OCI-LY1 (cell line): ENCODE measurements at regions not wholly inside any gene's neighbourhood (a gene's known extent, or its start where the extent isn't known, plus 50 kb on each side); places are given as distances from the start of the nearest gene placed in this dataset.
"Not testable (repeated sequence)": the region's sequence is repeated elsewhere in the genome, so short reads cannot be mapped to it uniquely, and the experiment has no call there.

Experiments used
- H2AFZ ChIP-seq: fragments of 200-600 bp; sonication (generic), shearing (Covaris generic); 2 replicates; pipeline ENCODE4 v1.6.0; 2014; ENCODE audit warnings: antibody characterized with exemption, mild to moderate bottlenecking, low read length
- H3F3A ChIP-seq: fragments of 200-600 bp; sonication (generic), shearing (Covaris generic); 2 replicates; pipeline ENCODE4 v1.6.0; 2014; ENCODE audit warnings: mild to moderate bottlenecking, antibody characterized with exemption, low read length, moderate library complexity; ENCODE audit not compliant: insufficient read depth
- H3K27ac ChIP-seq: fragments of 200-600 bp; sonication (generic); 2 replicates; pipeline ENCODE4 v1.5.1; 2014; ENCODE audit warnings: low read length, mixed run types, mild to moderate bottlenecking, low read depth; ENCODE audit not compliant: poor library complexity, severe bottlenecking
- H3K27me3 ChIP-seq: fragments of 200-600 bp; sonication (generic); 2 replicates; pipeline ENCODE4 v1.6.0; 2014; ENCODE audit warnings: antibody characterized with exemption, mild to moderate bottlenecking, low read length, moderate library complexity; ENCODE audit not compliant: insufficient read depth
- H3K36me3 ChIP-seq: fragments of 200-600 bp; sonication (generic); 2 replicates; pipeline ENCODE4 v1.6.1; 2014; ENCODE audit warnings: mild to moderate bottlenecking, antibody characterized with exemption, low read length, moderate library complexity, mixed read lengths; ENCODE audit not compliant: insufficient read depth
- H3K4me1 ChIP-seq: fragments of 200-600 bp; sonication (generic); 2 replicates; pipeline ENCODE4 v1.5.1; 2014; ENCODE audit warnings: mild to moderate bottlenecking, low read length, moderate library complexity; ENCODE audit not compliant: insufficient read depth, severe bottlenecking
- H3K4me2 ChIP-seq: fragments of 200-600 bp; sonication (generic), shearing (Covaris generic); 2 replicates; pipeline ENCODE4 v1.6.1; 2014; ENCODE audit warnings: low read length
- H3K4me3 ChIP-seq: fragments of 200-600 bp; sonication (generic); 2 replicates; pipeline ENCODE4 v1.5.1; 2014; ENCODE audit warnings: low read length, low read depth, mild to moderate bottlenecking, mixed read lengths; ENCODE audit not compliant: poor library complexity, severe bottlenecking
- H3K79me2 ChIP-seq: fragments of 200-600 bp; shearing (Covaris generic); 2 replicates; pipeline ENCODE4 v1.6.1; 2016; ENCODE audit warnings: mixed run types, low read length, mixed read lengths; ENCODE audit not compliant: insufficient read depth
- H3K9ac ChIP-seq: fragments of 200-600 bp; sonication (generic), shearing (Covaris generic); 2 replicates; pipeline ENCODE4 v1.6.1; 2014; ENCODE audit warnings: mild to moderate bottlenecking, low read length, mixed read lengths
- H3K9me2 ChIP-seq: fragments of 200-600 bp; sonication (generic), shearing (Covaris generic); 2 replicates; pipeline ENCODE4 v1.6.1; 2014; ENCODE audit warnings: low read depth, mild to moderate bottlenecking, low read length, mixed read lengths
- H3K9me3 ChIP-seq: fragments of 200-600 bp; shearing (Covaris generic); 2 replicates; pipeline ENCODE4 v1.6.1; 2014; ENCODE audit warnings: low read length, mixed read lengths
- H4K20me1 ChIP-seq: fragments of 200-600 bp; sonication (generic), shearing (Covaris generic); 2 replicates; pipeline ENCODE4 v1.6.0; 2016; ENCODE audit warnings: mild to moderate bottlenecking, low read length; ENCODE audit not compliant: insufficient read depth
- CTCF ChIP-seq: fragments of 200-600 bp; sonication (generic), shearing (Covaris generic); IDR thresholded peaks from 2 replicates; pipeline ENCODE4 v1.5.1; 2017; ENCODE audit warnings: mild to moderate bottlenecking, antibody characterized with exemption, low read length, moderate library complexity, mixed read lengths
- EZH2 ChIP-seq: fragments of 200-600 bp; sonication (generic), shearing (Covaris generic); IDR thresholded peaks from 2 replicates; pipeline ENCODE4 v1.8.0; 2017; ENCODE audit warnings: borderline replicate concordance, mixed run types, mild to moderate bottlenecking, antibody characterized with exemption, low read length, moderate library complexity, mixed read lengths

- no peak overlapping the region for H3K27ac ChIP-seq
- H3K4me2 ChIP-seq, result no peak overlapping the region
- H3K9ac ChIP-seq, result no peak overlapping the region
- no peaks in the 10 kb centered on the region for H3K27me3 ChIP-seq
- no peaks in the 10 kb centered on the region for H3K9me2 ChIP-seq
- TF ChIP-seq EZH2, result no peak
- no peak for TF ChIP-seq CTCF
- no peak overlapping the region for H2AFZ ChIP-seq
- no peaks in the 10 kb centered on the region for H3K9me3 ChIP-seq
- H3K4me3 ChIP-seq, result no peak overlapping the region
- no peaks in the 10 kb centered on the region for H3K36me3 ChIP-seq
- no peaks in the 10 kb centered on the region for H3K79me2 ChIP-seq
- no peaks in the 10 kb centered on the region for H3F3A ChIP-seq
- H4K20me1 ChIP-seq, result no peaks in the 10 kb centered on the region
- no peaks in the 10 kb centered on the region for H3K4me1 ChIP-seq
Measured at GRCh38 chr4:178010596-178010995, 568.4 kb upstream of the AGA start.

DNA sequence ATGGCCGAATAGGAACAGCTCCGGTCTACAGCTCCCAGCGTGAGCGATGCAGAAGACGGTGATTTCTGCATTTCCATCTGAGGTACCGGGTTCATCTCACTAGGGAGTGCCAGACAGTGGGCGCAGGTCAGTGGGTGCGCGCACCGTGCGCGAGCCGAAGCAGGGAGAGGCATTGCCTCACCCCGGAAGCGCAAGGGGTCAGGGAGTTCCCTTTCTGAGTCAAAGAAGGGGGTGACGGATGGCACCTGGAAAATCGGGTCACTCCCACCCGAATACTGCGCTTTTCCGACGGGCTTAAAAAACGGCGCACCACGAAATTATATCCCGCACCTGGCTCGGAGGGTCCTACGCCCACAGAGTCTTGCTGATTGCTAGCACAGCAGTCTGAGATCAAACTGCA, 572.8 kb upstream of the AGA start:
- not testable (repeated sequence) for H3K27me3 ChIP-seq, H4K20me1 ChIP-seq, H3K9me3 ChIP-seq, H3K9ac ChIP-seq, H3K4me1 ChIP-seq, H3K79me2 ChIP-seq, H3K4me3 ChIP-seq, H3K9me2 ChIP-seq, H3K4me2 ChIP-seq, H3F3A ChIP-seq, H3K36me3 ChIP-seq, H2AFZ ChIP-seq, H3K27ac ChIP-seq

GRCh38 chr4:178026999-178027398, 584.8 kb upstream of the AGA start:
- no peak overlapping the region for H3K4me2 ChIP-seq
- no peaks in the 10 kb centered on the region for H3K36me3 ChIP-seq
- H3K27ac ChIP-seq, result no peak overlapping the region
- H3K9ac ChIP-seq, result no peak overlapping the region
- H3K79me2 ChIP-seq, result no peaks in the 10 kb centered on the region
- H3K27me3 ChIP-seq, result no peaks in the 10 kb centered on the region
- H3K9me2 ChIP-seq, result no peaks in the 10 kb centered on the region
- H3K9me3 ChIP-seq, result no peaks in the 10 kb centered on the region
- TF ChIP-seq CTCF (no peak), EZH2 (no peak)
- H2AFZ ChIP-seq, result no peak overlapping the region
- no peaks in the 10 kb centered on the region for H4K20me1 ChIP-seq
- no peak overlapping the region for H3K4me3 ChIP-seq
- no peaks in the 10 kb centered on the region for H3K4me1 ChIP-seq
- no peaks in the 10 kb centered on the region for H3F3A ChIP-seq

- H3K9ac ChIP-seq, result no peak overlapping the region
- H3K36me3 ChIP-seq, result no peaks in the 10 kb centered on the region
- H3F3A ChIP-seq, result no peaks in the 10 kb centered on the region
- no peak overlapping the region for H3K4me3 ChIP-seq
- no peak for TF ChIP-seq CTCF
- H4K20me1 ChIP-seq, result no peaks in the 10 kb centered on the region
- no peak overlapping the region for H3K4me2 ChIP-seq
- no peaks in the 10 kb centered on the region for H3K4me1 ChIP-seq
- no peak overlapping the region for H3K27ac ChIP-seq
- H3K9me2 ChIP-seq, result no peaks in the 10 kb centered on the region
- no peaks in the 10 kb centered on the region for H3K79me2 ChIP-seq
- no peaks in the 10 kb centered on the region for H3K27me3 ChIP-seq
- no peak overlapping the region for H2AFZ ChIP-seq
- H3K9me3 ChIP-seq, result no peaks in the 10 kb centered on the region
Measured at GRCh38 chr4:178027796-178028195, 585.6 kb upstream of the AGA start.
